UCSD-AML1 (cell line): ENCODE measurements at regions not wholly inside any gene's neighbourhood (a gene's known extent, or its start where the extent isn't known, plus 50 kb on each side); places are given as distances from the start of the nearest gene placed in this dataset.

Experiments used
- DNase-seq: peaks from one replicate; lab custom pipeline; 2025; ENCODE audit not compliant: unreplicated experiment; lab: John Stamatoyannopoulos, UW

DNA sequence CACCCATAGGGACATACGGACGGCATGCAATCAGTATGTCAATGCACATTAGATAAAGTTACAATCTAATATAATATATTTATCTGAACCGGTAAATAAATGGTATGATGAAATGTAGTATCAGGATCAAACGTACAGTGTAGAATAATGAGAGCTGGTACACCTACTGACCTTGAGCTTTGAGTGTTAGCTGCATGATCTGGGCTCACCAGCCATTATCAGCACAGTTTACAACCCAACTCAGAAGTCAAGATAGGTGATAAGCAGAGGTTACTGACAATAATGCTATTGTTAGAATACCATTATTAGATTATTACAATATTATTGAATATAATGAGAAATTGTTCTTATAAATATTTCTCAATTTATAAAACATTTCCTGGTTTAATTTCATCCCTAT, 103.0 kb upstream of the ESRRG start:
- DNase-seq: no peak

DNA sequence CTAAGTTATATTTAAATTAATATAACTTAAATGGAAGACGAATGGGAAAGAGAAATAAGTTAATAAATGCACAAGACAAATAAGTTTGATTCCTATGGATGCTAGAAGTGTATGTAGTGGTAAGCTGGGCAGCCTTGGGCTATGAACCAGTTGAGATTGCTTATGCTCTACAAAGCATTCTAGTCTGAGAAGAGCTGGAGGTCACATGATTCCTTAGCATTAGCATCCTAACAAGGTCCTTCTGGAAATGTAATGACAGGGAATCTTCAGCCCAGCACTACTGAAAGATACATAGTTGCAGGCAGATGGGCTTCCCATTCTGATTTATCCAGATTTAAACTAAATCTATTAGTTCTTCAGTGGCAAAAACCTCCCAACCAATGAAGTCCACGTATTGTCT, 102.3 kb upstream of the ESRRG start:
- no peak for DNase-seq

DNA sequence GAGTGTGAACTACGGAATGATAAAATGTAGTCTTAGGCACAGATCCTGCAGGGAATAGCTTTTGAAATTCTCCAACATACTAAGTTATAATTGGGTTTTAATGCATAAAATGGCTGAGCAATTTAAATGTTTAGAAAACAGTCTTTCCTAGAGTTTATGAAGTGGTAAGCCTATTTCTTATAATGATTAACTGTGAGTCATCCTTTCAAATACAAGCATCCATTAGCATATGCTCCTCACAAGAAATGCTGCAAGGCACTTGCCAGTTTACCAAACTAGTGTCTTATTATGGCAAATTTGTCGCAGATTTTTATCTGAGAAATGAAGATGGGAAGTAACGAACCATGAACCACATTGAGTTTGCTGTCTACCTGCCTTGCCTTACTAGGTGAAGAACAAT, 101.3 kb upstream of the ESRRG start:
- no peak for DNase-seq

DNA sequence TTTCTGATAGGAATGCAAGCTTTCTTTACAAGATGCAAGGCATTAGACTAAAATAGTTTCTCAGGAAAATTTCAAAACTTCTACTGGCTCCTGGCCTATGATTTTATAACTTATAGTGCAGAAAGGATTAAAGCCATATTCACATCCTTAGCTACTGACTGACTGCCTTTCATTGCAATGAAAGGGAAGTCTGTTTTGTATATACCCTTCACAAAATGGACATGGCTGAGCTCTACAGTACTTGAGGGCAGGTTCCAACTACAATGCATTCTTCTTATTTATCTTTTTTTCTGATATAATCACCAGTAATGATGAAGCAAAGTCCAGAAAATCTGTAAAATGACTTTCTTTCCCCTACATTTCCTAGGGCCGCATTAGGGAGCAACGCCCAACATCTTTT, 100.5 kb upstream of the ESRRG start:
- no peak for DNase-seq

DNA sequence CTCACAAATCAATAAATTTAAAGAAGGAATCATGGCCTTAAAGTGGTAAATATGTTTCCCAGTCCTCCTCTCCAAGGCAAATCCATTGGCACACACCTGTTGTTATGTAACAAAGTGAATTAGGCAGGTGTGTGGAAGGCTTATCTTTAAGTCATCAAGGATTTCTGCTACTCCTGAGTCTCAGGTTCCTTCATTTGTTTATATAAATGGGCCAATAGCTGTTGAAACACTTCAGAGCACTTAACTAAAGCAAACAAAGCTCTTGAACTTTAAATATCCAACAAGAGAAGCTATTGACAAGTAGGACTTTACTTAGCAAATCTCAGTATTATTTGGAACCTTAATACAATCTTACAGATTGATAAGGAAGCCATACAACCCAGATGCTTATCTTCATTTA, 99.3 kb upstream of the ESRRG start:
- no peak for DNase-seq

DNA sequence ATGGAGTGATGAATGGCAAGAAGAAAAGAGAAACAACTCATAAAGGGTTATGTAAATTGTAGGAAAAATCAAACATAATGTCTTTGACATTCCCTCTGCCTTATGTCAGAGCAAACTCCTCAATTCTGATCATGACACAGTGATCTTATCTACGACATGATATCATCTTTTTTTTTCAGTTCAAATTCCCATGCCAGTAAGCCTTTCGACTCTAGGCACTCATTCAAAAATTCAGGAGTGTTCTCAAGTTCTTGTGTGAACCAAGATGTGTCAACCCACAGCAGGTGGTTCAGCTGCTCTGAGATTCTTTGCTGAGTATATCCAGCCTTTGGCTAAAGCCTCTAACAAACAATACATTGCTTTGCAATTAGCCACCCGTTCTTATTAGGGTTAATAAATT, 97.1 kb upstream of the ESRRG start:
- DNase-seq: no peak

DNA sequence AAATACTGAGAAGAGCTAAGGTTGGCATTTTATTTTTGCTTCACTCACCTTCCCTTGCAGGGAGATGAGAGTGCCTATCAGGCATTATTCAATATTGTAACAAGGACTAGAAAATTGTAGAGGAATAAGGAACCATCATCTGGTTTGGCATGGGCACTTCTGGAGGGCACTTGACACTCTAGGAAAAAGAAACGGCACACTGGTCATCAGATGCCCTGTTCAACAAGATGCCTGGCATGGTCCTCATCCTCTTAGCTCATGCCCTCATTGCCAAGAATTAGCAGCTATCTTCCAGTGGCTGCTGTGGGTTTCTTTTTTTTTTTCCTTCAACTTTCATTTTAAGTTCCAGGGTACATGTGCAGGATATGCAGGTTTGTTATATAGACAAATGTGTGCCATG, 95.1 kb upstream of the ESRRG start:
- DNase-seq: no peak

DNA sequence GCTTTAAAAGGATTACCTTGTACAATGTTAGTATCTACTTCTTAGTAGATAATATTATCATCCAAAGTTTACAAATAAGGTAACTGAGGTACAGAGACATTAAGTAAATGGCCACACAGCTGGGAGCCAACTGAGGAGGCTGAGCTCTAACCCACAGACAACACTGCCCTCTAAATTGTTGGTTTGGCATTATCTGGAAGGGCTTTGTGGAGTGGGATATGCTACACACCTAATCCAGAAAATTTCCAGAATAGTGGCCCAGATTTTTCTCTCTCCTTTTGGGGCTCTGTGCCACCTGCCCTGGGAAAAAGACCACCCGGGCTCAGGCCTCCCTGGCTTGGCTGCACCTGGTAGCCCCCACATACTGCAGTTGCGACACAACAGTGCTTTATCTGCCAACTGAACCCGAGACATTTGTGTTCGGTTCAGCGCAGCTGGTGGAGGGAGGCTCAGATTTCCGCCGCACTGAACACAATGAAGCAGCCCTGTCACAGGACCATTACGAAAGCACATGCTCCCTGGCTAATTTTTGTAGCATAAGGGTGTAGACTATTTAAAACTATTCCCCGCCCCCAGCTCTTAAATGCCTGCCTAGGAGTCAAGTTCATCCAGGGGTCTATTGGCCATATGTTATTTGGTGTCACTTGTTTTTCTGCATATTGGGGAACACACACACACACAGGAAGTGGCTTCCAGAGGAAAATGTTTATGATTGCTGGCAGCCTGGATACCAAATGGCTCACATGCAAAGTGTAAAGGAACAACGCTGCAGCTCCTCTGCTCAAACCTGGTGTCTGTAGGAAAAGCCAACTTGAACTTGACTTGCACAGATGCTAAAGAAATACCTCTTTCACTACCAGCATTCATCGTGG, 92.3 kb upstream of the ESRRG start:
- DNase-seq: no peak

DNA sequence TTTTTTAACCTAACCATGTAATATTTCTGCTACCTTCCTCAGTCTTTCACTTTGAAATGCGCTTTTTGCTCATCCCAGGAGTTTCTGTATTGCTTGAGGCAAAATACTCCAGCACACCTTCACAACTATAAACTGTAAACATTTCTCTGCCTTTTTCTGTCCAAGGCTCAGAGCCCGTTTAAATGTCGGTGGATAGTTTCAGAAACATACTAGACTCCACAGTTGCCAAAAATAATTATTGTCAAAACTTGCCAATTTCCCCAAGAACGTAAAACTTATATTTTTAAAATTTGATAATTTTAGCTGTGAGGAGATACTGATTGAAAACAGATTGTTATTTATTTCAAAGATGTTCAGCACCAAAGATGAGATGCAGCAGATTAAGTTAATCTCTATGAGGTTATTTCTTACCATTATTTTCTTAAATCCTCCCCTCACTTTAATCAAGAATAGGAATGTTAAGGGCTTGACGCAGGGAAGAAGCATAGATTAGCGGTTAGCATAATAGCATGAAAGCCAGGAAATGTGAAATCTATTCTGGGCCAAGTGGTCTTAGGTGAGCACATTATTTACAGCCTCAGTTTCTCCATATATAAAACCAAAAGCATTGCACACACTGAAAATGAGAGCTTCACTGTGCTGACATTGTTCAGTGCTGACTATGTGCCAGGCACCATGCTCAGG, 91.5 kb upstream of the ESRRG start:
- no peak for DNase-seq

DNA sequence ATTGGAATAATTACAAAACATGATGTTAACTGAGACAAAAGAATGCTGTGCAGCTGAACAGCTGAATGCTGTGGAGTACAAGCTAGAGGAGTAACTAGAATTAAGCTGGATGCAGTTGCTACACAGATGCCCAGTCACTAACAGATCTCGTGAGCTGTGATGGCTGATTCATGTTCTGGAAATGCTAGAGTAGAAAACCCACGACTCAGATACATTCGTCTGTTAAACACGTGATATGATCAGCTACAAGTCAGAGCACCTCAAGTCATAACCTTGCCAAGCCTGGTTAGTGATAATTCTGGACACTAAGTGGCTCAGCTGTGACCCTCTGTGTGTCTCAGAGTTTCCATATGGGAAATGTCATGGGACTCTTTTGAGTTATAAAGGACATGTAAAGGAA, 89.7 kb upstream of the ESRRG start:
- no peak for DNase-seq

DNA sequence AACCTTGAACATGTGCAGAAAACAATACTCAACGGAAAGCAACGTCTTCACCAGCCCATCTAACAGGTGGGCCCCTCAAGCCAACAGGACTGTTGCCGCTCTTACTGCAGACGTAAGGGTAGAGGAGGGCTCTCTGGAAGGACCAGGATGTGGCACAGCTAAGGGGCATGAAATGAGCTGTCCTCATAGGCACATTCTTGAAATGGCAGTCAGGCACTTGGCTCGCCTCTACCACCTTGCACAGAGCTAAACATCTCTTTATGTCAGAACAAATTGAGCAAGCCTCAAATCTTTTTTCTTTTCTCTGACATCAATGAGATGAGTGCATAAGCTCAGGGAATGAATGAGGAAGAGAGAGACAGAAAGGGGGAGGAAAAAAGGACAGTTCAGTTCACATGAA, 86.4 kb upstream of the ESRRG start:
- no peak for DNase-seq

DNA sequence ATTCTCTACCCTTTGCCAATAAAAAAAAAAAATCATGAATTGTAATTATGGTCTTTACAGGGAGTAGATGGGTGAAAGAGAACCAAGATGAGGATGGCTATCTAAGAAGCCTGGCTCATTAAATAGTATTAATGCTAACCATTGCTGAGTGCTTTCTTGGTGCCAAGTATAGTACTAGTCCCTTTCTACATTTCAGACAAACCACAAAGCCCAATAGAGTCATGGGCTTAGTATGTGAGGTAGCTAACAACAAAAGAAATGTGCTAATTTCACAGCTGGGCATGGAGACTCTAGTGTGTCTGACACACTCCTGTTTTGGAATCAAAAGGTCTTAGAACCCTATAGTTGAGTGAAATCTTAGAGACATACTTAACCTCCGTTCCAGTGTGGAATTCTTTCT, 84.5 kb upstream of the ESRRG start:
- no peak for DNase-seq

DNA sequence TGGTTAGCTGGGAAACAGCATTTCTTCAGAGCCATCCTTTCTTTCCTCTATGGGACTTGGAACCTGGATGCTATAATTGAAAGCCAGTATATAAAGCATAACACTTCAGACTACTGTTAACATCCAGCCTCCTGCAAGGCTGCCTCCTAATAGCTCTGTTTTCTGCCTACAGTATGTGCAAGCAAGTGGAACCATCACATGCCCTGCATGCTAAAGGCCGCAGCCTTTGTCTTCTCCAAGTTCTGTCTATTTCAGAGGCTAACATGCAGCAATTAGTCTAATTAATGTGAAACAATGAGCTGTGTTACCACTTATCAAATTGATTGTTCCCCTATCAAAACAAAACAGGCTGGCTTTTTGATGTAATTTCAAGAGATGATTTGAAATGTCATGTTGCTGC, 82.7 kb upstream of the ESRRG start:
- DNase-seq: no peak

DNA sequence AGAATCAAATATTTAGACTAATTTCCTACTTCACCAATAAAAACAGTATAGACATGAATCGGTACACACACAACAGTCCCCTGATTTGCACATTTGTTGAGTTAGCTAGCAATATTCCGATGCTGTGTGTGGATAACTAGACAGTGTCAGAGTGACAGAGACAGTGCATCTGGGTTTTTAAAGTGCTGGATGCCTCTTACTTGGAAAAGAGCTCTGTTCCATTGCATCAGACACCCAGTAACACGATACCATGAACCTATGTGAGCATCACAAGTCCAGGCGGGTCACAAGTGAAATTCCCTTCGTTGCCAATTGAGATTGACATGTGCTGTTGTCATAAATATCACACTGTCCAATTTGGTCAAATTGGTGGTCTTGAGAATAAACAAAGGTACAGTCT, 82.0 kb upstream of the ESRRG start:
- no peak for DNase-seq

DNA sequence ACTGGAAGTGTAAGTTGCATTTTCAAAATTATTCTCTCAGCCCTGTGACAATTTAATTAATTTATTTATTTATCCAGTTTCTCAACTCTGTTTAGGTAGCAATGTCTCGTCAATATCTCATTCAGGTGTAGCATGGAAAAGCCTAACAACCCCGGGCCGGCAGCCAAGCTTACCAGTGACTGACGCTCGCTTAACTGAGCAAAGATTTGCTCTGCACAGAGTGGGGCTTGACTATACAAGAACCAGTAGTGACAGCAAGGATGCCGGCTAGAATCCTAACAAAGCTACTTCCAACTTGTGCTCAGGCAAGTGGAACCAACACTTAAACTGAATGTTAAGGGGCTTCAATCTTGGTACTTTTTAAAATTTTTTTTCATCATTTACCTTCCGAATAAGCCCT, 80.9 kb upstream of the ESRRG start:
- no peak for DNase-seq

DNA sequence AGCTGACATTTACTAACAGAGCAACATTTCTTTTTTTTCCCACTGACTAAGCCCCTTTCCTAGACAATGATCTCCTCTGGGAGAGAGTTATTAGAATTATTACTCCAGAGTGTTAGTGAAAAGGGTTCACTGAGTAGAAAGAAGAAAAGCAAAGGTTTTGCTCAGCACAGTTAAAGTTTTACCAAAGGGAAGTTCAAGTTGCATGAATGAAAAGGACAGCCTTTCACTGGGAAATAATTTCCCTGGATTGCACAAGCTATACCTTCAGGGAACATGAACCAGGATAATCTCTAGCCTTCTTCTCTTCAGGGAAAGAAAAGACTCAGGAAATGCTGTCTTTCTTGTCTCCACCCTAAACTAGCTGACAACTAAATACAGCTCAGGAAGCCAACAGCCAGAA, 71.4 kb upstream of the ESRRG start:
- DNase-seq: no peak

DNA sequence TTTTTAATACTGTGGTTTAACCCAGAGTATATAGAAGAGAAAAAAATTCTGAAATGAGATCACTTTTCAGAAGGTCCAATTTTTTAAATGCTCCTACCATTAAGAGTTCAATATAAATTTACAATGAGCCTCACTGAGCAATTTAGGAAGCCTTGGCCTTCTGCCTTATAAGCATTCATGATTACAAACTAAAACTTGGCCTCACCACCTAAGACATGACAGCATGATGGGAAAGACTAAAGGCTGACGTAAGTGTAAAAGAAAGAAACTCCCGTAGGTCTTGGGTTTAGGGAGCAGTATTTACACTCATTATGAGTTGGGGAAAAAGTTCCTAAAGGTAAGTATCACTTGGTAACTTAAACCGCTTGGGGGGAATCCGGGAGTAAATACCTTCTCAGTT, 70.7 kb upstream of the ESRRG start:
- DNase-seq: no peak

DNA sequence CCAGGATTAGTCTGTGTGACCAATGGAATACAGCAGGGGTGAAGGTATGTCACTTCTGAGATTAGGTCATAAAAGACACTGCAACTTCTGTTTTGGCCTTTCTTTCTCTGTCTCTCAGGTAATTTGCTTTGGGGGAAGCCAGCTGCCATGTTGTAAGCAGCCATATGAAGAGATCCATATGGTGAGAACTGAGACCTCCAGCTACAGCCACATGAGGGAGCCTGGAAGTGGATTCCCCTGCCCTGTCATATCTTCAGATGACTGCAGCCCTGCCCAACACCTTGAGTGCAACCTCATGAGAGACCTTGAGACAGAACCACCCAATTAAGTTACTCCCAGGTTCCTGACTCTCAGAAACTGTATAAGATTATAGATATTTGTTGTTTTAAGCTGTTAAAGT, 70.1 kb upstream of the ESRRG start:
- DNase-seq: no peak

DNA sequence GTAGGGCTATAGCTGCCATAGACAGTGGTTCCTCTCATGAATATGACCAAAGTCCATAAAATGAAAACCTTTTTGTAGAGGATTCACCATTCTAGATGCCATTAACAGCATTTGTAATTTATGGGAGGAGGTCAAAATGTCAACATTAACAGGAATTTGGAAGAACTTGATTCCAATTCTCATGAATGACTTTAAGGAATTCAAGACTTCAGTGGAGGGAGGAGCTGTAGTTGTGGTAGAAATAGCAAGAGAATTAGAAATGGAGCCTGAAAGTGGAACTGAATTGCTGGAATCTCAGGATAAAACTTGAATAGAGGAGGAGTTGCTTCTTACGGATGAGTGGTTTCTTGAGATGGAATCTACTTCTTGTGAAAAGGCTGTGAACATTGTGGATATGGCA, 65.4 kb upstream of the ESRRG start:
- no peak for DNase-seq

DNA sequence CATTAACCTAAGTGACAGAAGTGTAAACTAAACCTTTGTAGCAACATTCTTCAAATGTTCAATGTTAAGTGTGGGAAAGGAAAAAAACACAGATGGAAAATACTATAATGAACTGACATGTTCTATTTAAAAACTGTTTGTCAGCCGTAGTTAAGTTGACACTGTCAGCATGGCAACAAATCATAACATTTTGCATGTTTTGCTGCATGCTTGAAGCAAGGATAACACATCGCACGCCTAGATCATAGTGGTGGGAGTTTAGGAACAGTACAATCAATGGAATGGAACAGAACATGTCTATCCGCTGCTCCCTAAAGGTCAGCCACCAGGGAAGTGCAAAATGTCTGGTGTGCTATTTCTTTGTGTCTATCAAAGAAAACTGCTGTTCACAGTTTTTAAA, 62.5 kb upstream of the ESRRG start:
- no peak for DNase-seq

DNA sequence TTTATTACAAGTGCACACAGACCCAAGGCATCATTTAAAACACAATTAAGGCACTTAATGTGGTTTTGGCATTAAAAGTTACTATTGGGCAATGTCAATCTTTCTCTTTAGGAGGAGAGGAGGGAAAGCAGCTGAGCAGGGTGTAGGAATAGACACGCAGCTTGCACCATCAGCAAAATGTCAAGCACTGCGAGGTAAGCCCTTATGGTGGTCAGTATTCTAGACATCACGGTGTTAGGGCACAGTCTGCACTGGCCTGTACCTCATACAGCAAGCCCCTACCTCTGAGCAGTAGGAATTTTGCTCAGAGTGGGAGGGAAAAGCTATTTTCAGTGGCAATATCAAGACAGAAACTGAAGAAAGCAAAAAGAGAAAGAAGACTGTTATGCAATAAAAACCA, 62.0 kb upstream of the ESRRG start:
- no peak for DNase-seq

DNA sequence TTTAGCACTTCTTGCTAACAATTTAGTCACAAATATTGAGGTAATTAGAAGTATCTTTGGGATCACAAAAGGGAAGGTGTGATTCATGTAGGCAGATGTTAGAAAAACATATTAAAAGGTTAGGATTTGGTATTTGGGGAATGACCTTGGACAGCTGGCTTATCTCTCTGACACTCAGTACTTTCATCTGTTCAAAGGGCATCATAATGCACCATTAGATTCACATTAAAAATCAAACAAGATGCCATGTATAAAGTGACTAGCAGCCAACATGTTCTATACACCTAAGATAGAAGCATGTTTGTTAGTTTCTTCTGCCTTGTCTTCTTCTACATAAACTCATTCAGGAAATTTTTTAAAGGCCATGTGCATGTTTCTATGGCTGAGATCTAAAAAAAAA, 56.5 kb upstream of the ESRRG start:
- no peak for DNase-seq

DNA sequence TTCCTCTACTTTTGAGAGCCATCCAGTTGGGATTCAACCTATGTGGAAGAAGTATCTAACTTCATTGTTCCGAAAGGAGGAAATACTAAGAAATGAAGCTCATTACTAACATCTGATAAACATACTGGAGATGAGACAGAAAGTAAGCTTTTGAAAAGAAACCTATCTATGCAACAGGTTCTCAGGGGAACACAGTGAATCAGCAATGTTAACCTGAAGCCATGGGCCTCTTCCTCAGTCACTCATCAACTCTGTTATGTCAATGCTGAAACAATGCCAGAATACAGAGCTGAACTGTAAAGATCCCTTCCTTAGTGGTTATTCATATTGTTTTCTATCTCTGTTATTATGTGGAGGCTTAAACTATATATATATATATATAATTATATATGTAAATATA, 55.5 kb upstream of the ESRRG start:
- DNase-seq: no peak
